ENCODE measurements at regions not wholly inside any gene's neighbourhood (a gene's known extent, or its start where the extent isn't known, plus 50 kb on each side); places are given as distances from the start of the nearest gene placed in this dataset.

DNA sequence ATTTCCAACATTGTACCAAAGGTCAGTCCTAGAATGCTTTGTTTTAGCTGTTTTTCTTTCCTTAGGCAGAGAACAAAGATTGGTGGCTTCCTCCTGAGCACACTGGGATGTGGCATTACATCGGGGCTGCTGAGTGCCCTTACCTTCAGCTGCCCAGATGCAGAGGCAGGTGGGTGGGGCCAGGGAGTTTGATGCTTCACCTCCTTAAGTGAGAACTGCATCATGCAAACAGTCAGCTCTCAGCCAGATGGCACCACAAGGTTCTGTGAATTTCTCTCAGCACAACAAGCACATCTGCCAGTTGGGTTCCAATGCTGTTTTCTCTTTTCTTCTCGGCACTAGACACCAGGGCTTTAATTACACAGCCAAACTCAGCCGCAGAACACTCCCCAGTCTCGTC lies 87.4 kb upstream of the UBL3 start:
- Mint-ChIP-seq H3K9me3 (no peaks in the 10 kb centered on the region), H3K27ac (no peak overlapping the region), H3K27me3 (ENCODE audit: insufficient read depth) (peaks cover 5% of the 10 kb centered on the region), H3K36me3 (ENCODE audit: low read depth) (no peaks in the 10 kb centered on the region), H3K4me1 (ENCODE audit: low read depth) (peaks cover 55% of the 10 kb centered on the region), H3K4me3 (no peak overlapping the region)
- DNase-seq (ENCODE audit: low spot score) = peak; percentile 25
- intact Hi-C loops (cut with micrococcal nuclease) = loop anchor here (5.0 to 10.0 kb wide), 4 partner anchors 367 to 1109 kb away; partner anchors contain the start of genes KATNAL1 and UBE2L5

- no peak for DNase-seq (ENCODE audit: low spot score)
- no peak overlapping the region for H3K4me3 Mint-ChIP-seq
These were observed 87.0 kb upstream of the UBL3 start for GRCh38 chr13:29937379-29937778.

GRCh38 chr13:29936956-29937355 lies 86.5 kb upstream of the UBL3 start:
- peak overlapping the region; percentile 86 for H3K4me3 Mint-ChIP-seq
- H3K36me3 Mint-ChIP-seq (ENCODE audit: low read depth) = no peaks in the 10 kb centered on the region
- H3K27me3 Mint-ChIP-seq (ENCODE audit: insufficient read depth) = peaks cover 1% of the 10 kb centered on the region
- intact Hi-C loops (cut with micrococcal nuclease) = loop anchor here (5.0 to 10.0 kb wide), 4 partner anchors 368 to 1110 kb away; partner anchors contain the start of genes KATNAL1 and UBE2L5
- H3K9me3 Mint-ChIP-seq = no peaks in the 10 kb centered on the region
- H3K4me1 Mint-ChIP-seq (ENCODE audit: low read depth) = peaks cover 64% of the 10 kb centered on the region
- DNase-seq (ENCODE audit: low spot score) = no peak
- H3K27ac Mint-ChIP-seq = peak overlapping the region; percentile 54

More at GRCh38 chr13:29937379-29937778, 87.0 kb upstream of the UBL3 start:
- peaks cover 5% of the 10 kb centered on the region for H3K27me3 Mint-ChIP-seq (ENCODE audit: insufficient read depth)
- no peaks in the 10 kb centered on the region for H3K9me3 Mint-ChIP-seq
- peaks cover 60% of the 10 kb centered on the region for H3K4me1 Mint-ChIP-seq (ENCODE audit: low read depth)
- intact Hi-C loops (cut with micrococcal nuclease) = loop anchor here (5.0 to 10.0 kb wide), 4 partner anchors 367 to 1110 kb away; partner anchors contain the start of genes KATNAL1 and UBE2L5
- no peaks in the 10 kb centered on the region for H3K36me3 Mint-ChIP-seq (ENCODE audit: low read depth)
- no peak overlapping the region for H3K27ac Mint-ChIP-seq

DNA sequence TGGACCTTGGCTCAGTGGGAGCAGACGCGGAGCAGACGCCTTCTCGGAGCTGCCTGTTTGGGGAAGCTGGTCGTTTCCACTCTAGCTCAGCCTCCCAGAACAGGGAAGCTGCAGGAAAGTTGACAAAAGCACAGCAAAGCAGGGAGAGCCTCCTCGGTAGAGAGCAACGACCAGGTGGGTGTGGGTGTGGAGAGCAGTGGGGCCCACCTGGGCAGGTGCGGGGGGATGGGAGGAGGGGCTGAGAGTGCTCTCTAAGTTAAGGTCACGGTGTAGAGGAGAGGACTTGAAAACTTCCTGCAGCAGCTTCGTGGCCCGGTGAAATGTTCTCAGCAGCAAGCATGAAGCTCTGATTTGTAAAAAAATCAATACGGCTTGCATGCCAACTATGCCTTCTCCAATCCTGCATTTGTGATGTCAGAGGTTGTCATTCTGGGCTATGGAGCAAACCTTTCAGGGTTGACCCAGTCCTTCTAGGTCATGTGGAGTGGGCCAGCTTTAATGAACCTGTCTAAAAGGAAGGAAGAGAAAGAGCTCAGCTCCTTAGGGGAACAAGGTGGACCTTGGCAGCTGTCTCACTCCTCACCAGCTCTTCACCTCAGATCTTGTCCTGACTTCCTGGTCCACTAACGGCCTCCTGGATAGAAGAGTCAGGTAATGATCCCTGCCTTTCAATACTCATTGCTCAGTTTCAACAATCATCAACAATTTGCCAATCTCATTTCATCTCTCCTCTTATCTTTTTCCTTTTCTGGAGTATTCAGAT lies 85.8 kb upstream of the UBL3 start:
- intact Hi-C loops (cut with micrococcal nuclease) = loop anchor here (5.0 to 10.0 kb wide), 4 partner anchors 369 to 1111 kb away; partner anchors contain the start of genes KATNAL1 and UBE2L5
- no peaks in the 10 kb centered on the region for H3K9me3 Mint-ChIP-seq
- H3K27me3 Mint-ChIP-seq (ENCODE audit: insufficient read depth) = no peaks in the 10 kb centered on the region
- peak overlapping the region; percentile 86 for H3K4me3 Mint-ChIP-seq
- DNase-seq (ENCODE audit: low spot score) = no peak
- no peaks in the 10 kb centered on the region for H3K36me3 Mint-ChIP-seq (ENCODE audit: low read depth)
- peak overlapping the region; percentile 95 for H3K27ac Mint-ChIP-seq
- H3K4me1 Mint-ChIP-seq (ENCODE audit: low read depth) = peaks cover 69% of the 10 kb centered on the region

GRCh38 chr13:29935309-29935981 lies 85.0 kb upstream of the UBL3 start:
- Mint-ChIP-seq H3K4me3 (peak overlapping the region; percentile 86), H3K36me3 (ENCODE audit: low read depth) (no peaks in the 10 kb centered on the region), H3K9me3 (no peaks in the 10 kb centered on the region), H3K27me3 (ENCODE audit: insufficient read depth) (no peaks in the 10 kb centered on the region), H3K4me1 (ENCODE audit: low read depth) (peaks cover 69% of the 10 kb centered on the region), H3K27ac (peak overlapping the region; percentile 95)
- DNase-seq (ENCODE audit: low spot score) = peak; percentile 82
- intact Hi-C loops (cut with micrococcal nuclease) = loop anchor here (1.0 to 10.0 kb wide), 18 partner anchors 12 to 1112 kb away; partner anchors contain the start of genes KATNAL1, SLC7A1, UBE2L5 and UBL3

- Mint-ChIP-seq H3K36me3 (ENCODE audit: low read depth) (no peaks in the 10 kb centered on the region), H3K4me1 (ENCODE audit: low read depth) (peaks cover 67% of the 10 kb centered on the region), H3K4me3 (peak overlapping the region; percentile 30), H3K27me3 (ENCODE audit: insufficient read depth) (peaks cover 3% of the 10 kb centered on the region), H3K9me3 (no peaks in the 10 kb centered on the region), H3K27ac (peak overlapping the region; percentile 95)
- DNase-seq (ENCODE audit: low spot score) = peak; percentile 22
- intact Hi-C loops (cut with micrococcal nuclease) = loop anchor here (1.0 to 10.0 kb wide), 18 partner anchors 11 to 1113 kb away; partner anchors contain the start of genes KATNAL1, SLC7A1, UBE2L5 and UBL3
These were observed 84.3 kb upstream of the UBL3 start for GRCh38 chr13:29934531-29935308.

DNA sequence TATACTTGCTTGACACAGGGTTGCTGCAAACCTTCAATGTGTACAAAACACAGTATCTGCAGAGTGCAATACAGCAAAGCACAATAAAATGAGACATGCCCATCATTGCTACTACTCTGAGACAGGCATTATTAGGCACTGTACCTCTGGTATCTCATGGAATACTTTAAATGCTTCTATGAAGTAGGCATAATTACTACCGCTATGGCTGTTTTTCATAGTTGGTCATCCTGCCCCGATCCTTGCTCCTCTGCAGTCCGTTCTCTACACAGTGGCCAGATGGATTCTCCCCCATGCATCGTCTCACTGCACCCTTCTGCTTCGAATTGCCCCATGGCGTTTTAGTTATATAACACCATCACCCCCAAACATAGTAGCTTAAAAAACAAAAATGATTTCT lies 83.0 kb upstream of the UBL3 start:
- Mint-ChIP-seq H3K36me3 (ENCODE audit: low read depth) (no peaks in the 10 kb centered on the region), H3K4me3 (no peak overlapping the region), H3K27me3 (ENCODE audit: insufficient read depth) (peaks cover 3% of the 10 kb centered on the region), H3K4me1 (ENCODE audit: low read depth) (peaks cover 65% of the 10 kb centered on the region), H3K9me3 (no peaks in the 10 kb centered on the region), H3K27ac (no peak overlapping the region)
- no peak for DNase-seq (ENCODE audit: low spot score)
- intact Hi-C loops (cut with micrococcal nuclease) = loop anchor here (10.0 kb wide), 3 partner anchors 371 to 491 kb away; partner anchors contain the start of genes KATNAL1 and UBE2L5

DNA sequence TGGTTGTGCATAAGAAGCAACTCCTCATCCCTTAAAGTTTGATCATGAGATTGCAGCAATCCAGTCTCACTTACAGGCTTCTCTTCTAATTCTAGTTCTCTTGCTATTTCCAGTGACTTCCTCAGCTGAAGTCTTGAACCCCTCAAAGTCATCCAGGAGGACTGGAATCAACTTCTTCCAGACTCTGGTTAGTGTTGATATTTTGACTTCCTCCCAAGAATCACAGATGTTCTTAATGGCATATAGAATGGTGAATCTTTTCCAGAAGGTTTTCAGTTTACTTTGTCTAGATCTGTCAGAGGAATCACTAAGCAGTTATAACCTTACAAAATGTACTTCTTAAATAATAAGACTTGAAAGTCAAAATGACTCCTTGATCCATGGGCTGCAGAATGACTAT lies 81.3 kb upstream of the UBL3 start:
- no peak overlapping the region for H3K4me3 Mint-ChIP-seq
- peaks cover 49% of the 10 kb centered on the region for H3K4me1 Mint-ChIP-seq (ENCODE audit: low read depth)
- DNase-seq (ENCODE audit: low spot score) = no peak
- H3K36me3 Mint-ChIP-seq (ENCODE audit: low read depth) = peaks cover 3% of the 10 kb centered on the region
- H3K9me3 Mint-ChIP-seq = no peaks in the 10 kb centered on the region
- H3K27ac Mint-ChIP-seq = no peak overlapping the region
- intact Hi-C loops (cut with micrococcal nuclease) = loop anchor here (10.0 kb wide), 3 partner anchors 373 to 493 kb away; partner anchors contain the start of genes KATNAL1 and UBE2L5
- peaks cover 7% of the 10 kb centered on the region for H3K27me3 Mint-ChIP-seq (ENCODE audit: insufficient read depth)

DNA sequence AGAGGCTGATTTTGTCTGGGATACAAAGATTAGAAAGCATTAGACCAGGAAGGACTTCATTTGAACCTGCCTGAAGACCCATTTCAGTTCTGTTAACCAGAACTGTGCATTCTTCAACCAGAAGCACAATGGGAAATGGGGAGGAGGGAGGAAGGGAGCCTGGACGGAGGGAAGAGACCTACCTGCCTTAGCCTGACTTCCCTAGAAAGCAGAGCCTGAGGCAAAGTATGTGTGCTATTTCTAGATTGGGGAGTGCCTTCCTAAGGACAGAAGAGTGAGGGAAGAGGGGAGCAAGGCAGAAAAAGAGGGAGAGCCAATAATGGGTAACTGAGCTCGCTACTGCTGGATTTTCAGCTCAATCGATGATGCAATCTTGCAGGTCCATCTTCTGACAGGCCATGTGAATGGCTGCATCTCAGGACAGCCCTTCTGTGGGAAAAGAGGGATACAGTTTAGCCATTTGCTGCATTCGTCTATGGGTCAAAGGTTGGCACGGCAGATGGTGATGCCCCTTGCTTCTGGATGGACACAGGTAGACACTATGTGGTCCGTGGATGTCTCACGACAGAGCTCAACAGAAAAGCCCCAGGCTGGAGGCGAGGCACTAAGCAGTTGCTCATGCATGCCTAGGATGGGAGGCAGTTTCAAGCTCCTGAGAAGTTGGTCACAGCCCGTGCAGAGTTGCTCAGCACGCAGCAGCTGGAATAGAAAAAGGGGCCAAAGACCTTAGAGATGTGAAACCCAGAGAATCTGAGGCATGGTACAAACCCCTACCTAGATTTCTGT lies 78.8 kb upstream of the UBL3 start:
- H3K27ac Mint-ChIP-seq = no peak overlapping the region
- no peak for DNase-seq (ENCODE audit: low spot score)
- H3K4me1 Mint-ChIP-seq (ENCODE audit: low read depth) = peaks cover 48% of the 10 kb centered on the region
- intact Hi-C loops (cut with micrococcal nuclease) = no loop called here
- no peak overlapping the region for H3K4me3 Mint-ChIP-seq
- H3K27me3 Mint-ChIP-seq (ENCODE audit: insufficient read depth) = peaks cover 7% of the 10 kb centered on the region
- H3K36me3 Mint-ChIP-seq (ENCODE audit: low read depth) = peaks cover 3% of the 10 kb centered on the region
- H3K9me3 Mint-ChIP-seq = no peaks in the 10 kb centered on the region

- peaks cover 27% of the 10 kb centered on the region for H3K4me1 Mint-ChIP-seq (ENCODE audit: low read depth)
- no peak overlapping the region for H3K4me3 Mint-ChIP-seq
- no peak for DNase-seq (ENCODE audit: low spot score)
- no peaks in the 10 kb centered on the region for H3K9me3 Mint-ChIP-seq
- peaks cover 3% of the 10 kb centered on the region for H3K36me3 Mint-ChIP-seq (ENCODE audit: low read depth)
- H3K27ac Mint-ChIP-seq = no peak overlapping the region
- intact Hi-C loops (cut with micrococcal nuclease) = no loop called here
- peaks cover 10% of the 10 kb centered on the region for H3K27me3 Mint-ChIP-seq (ENCODE audit: insufficient read depth)
These were observed 75.7 kb upstream of the UBL3 start for GRCh38 chr13:29926098-29926476.

GRCh38 chr13:29925457-29926097 lies 75.2 kb upstream of the UBL3 start:
- Mint-ChIP-seq H3K36me3 (ENCODE audit: low read depth) (peaks cover 3% of the 10 kb centered on the region), H3K9me3 (no peaks in the 10 kb centered on the region), H3K27ac (peak overlapping the region; percentile 53), H3K27me3 (ENCODE audit: insufficient read depth) (peaks cover 11% of the 10 kb centered on the region), H3K4me1 (ENCODE audit: low read depth) (peaks cover 27% of the 10 kb centered on the region), H3K4me3 (no peak overlapping the region)
- intact Hi-C loops (cut with micrococcal nuclease) = no loop called here
- DNase-seq (ENCODE audit: low spot score) = no peak
